NT2/D1 (cell line): ENCODE measurements at regions not wholly inside any gene's neighbourhood (a gene's known extent, or its start where the extent isn't known, plus 50 kb on each side); places are given as distances from the start of the nearest gene placed in this dataset.

Source experiments
- SUZ12 ChIP-seq: IDR thresholded peaks from 2 replicates; pipeline ENCODE4 v1.6.1; 2011; ENCODE audit not compliant: insufficient read length, insufficient read depth; ENCODE audit errors: extremely low read depth
- YY1 ChIP-seq: IDR thresholded peaks from 2 replicates; pipeline ENCODE4 v1.6.1; 2011; ENCODE audit not compliant: insufficient read length, insufficient read depth
- ZNF274 ChIP-seq: IDR thresholded peaks from 2 replicates; pipeline ENCODE4 v1.6.1; 2011; ENCODE audit warnings: mild to moderate bottlenecking, low read depth, low read length

GRCh38 chr5:20559845-20560244, 571.8 kb upstream of the CDH18 start:
- TF ChIP-seq YY1 (no peak), ZNF274 (no peak), SUZ12 (no peak)
